K562 (cell line): ENCODE measurements at regions not wholly inside any gene's neighbourhood (a gene's known extent, or its start where the extent isn't known, plus 50 kb on each side); places are given as distances from the start of the nearest gene placed in this dataset.

Experiments used
- ATAC-seq: fragments of 200-7000 bp; cut with Tn5 transposase; 3 replicates; pipeline ENCODE4 v1.9.1; 2020; ENCODE audit warnings: moderate library complexity
- BruUV-seq: library from RNA; stranded (reverse); fragments of 400-500 nt; replicated peaks from 2 replicates; lab custom pipeline; 2021; lab: Mats Ljungman, UMichigan
- CTCF ChIA-PET: fragments of 300-600 bp; formaldehyde crosslinking; extraction: SDS; loops from one replicate; lab custom pipeline; 2021; ENCODE audit warnings: low intra/inter-chr PET ratio; lab: Yijun Ruan, JAX
- POLR2A ChIA-PET: fragments of 300-600, 350-650 bp; sonication (Branson Sonifier 250); formaldehyde crosslinking; extraction: SDS; loops from one replicate; lab custom pipeline; 2021; ENCODE audit warnings: antibody characterized with exemption, inconsistent platforms; lab: Yijun Ruan, JAX
- DNase-seq, 4 experiments: peaks; one replicate each; pipeline versions ENCODE4 v3.0.0 to v3.0.0-alpha.2; 2011 to 2018; ENCODE audit warnings: low spot score in 3 of 4, mixed read lengths in 3 of 4; ENCODE audit errors: extremely low read depth in 1 of 4
- FAIRE-seq: peaks from 2 replicates; lab custom pipeline; 2011; peaks lifted over from hg19 to GRCh38; lab: Jason Lieb, UNC
- H2AFZ ChIP-seq: 2 replicates; pipeline ENCODE4 v1.6.0; 2011; ENCODE audit warnings: low read depth, low read length, control low read depth, inconsistent platforms
- H3K27ac ChIP-seq: fragments of 200-600 bp; 3 replicates; pipeline ENCODE4 v1.8.0; 2011; ENCODE audit warnings: low read depth, mild to moderate bottlenecking, control low read depth, inconsistent platforms, low read length, moderate library complexity, mixed read lengths; ENCODE audit errors: extremely low read depth
- H3K27me3 ChIP-seq, 2 experiments: fragments of 300-600 bp in 1 of 2; 2 replicates in 1 of 2; 3 replicates in 1 of 2; pipeline versions ENCODE4 v1.6.0 to v1.8.0; 2011; ENCODE audit warnings: inconsistent platforms in 2 of 2, low read length in 2 of 2, mild to moderate bottlenecking in 1 of 2, mixed read lengths in 1 of 2, moderate library complexity in 1 of 2; ENCODE audit not compliant: control insufficient read depth in 2 of 2, insufficient read depth in 2 of 2
- H3K36me3 ChIP-seq: fragments of 300-600 bp; 3 replicates; pipeline ENCODE4 v1.8.0; 2011; ENCODE audit warnings: mild to moderate bottlenecking, low read length, inconsistent platforms; ENCODE audit not compliant: control insufficient read depth, insufficient read depth
- H3K4me1 ChIP-seq, 2 experiments: fragments of 200-600 bp in 1 of 2; replicated peaks in 1 of 2; 2 replicates in 1 of 2; 3 replicates in 1 of 2; pipeline versions ENCODE4 v1.5.1 to v1.8.0; 2011; ENCODE audit warnings: inconsistent platforms in 2 of 2, low read length in 2 of 2, mild to moderate bottlenecking in 1 of 2, mixed read lengths in 1 of 2, moderate library complexity in 1 of 2; ENCODE audit not compliant: control insufficient read depth in 2 of 2, insufficient read depth in 2 of 2
- H3K4me2 ChIP-seq: 2 replicates; pipeline ENCODE4 v1.6.1; 2011; ENCODE audit warnings: low read length, control low read depth, inconsistent platforms, mixed read lengths; ENCODE audit not compliant: insufficient read depth
- H3K4me3 ChIP-seq: fragments of 200-600 bp; sonication (generic), shearing (Covaris generic); 2 replicates; pipeline ENCODE4 v1.5.1; 2016; ENCODE audit warnings: control low read depth, inconsistent platforms
- H3K79me2 ChIP-seq: fragments of 200-600 bp; 3 replicates; pipeline ENCODE4 v1.8.0; 2011; ENCODE audit warnings: low read length, inconsistent platforms; ENCODE audit not compliant: control insufficient read depth, insufficient read depth
- H3K9ac ChIP-seq, 2 experiments: 2 replicates each; pipeline versions ENCODE4 v1.6.0 to v1.6.1; 2011; ENCODE audit warnings: low read depth in 2 of 2, low read length in 2 of 2, control low read depth in 1 of 2, inconsistent platforms in 1 of 2, mild to moderate bottlenecking in 1 of 2, mixed read lengths in 1 of 2; ENCODE audit not compliant: insufficient read depth in 1 of 2
- H3K9me1 ChIP-seq: one replicate; pipeline ENCODE4 v1.6.0; 2011; ENCODE audit warnings: inconsistent platforms, mild to moderate bottlenecking, low read length, moderate library complexity; ENCODE audit not compliant: control insufficient read depth, insufficient read depth
- H3K9me3 ChIP-seq: replicated peaks from 2 replicates; pipeline ENCODE4 v1.5.1; 2011; ENCODE audit warnings: low read depth, low read length, inconsistent platforms; ENCODE audit not compliant: control insufficient read depth, insufficient read depth
- H4K20me1 ChIP-seq: replicated peaks from 2 replicates; pipeline ENCODE4 v1.6.1; 2011; ENCODE audit warnings: low read length, inconsistent platforms, mixed read lengths; ENCODE audit not compliant: control insufficient read depth, insufficient read depth
- DPF2 ChIP-seq: fragments of 450-650 bp; IDR thresholded peaks from 2 replicates; pipeline ENCODE4 v1.6.1; 2016
- ESRRA ChIP-seq: fragments of 450-650 bp; IDR thresholded peaks from 2 replicates; pipeline ENCODE4 v1.6.1; 2014; ENCODE audit warnings: low read depth, mild to moderate bottlenecking, moderate library complexity, borderline replicate concordance
- ETS2 ChIP-seq: IDR thresholded peaks from 2 replicates; pipeline ENCODE4 v1.6.1; 2016; ENCODE audit warnings: borderline replicate concordance, missing genetic modification characterization, mild to moderate bottlenecking, moderate library complexity, missing compliant biosample characterization; ENCODE audit not compliant: poor library complexity, severe bottlenecking
- SP2 ChIP-seq: IDR thresholded peaks from 2 replicates; pipeline ENCODE4 v1.6.1; 2011; ENCODE audit warnings: mild to moderate bottlenecking, low read depth, low read length, moderate library complexity; ENCODE audit not compliant: poor library complexity, severe bottlenecking; ENCODE audit errors: extremely low read depth
- TCF3 ChIP-seq: sonication (generic); formaldehyde crosslinking; IDR thresholded peaks from 2 replicates; pipeline ENCODE4 v1.4.0; 2020; ENCODE audit warnings: mild to moderate bottlenecking, missing genetic modification reagents
- ZBTB33 ChIP-seq: sonication (generic); formaldehyde crosslinking; IDR thresholded peaks from 2 replicates; pipeline ENCODE4 v1.8.1; 2023; ENCODE audit warnings: mild to moderate bottlenecking, missing genetic modification reagents
- ZBTB5 ChIP-seq: fragments of 450-650 bp; IDR thresholded peaks from 2 replicates; pipeline ENCODE4 v1.6.1; 2017; ENCODE audit warnings: antibody characterized with exemption
- ZNF133 ChIP-seq: fragments of 250-450 bp; sonication (Bioruptor Pico); IDR thresholded peaks from 2 replicates; pipeline ENCODE4 v1.4.0; 2020; ENCODE audit warnings: mild to moderate bottlenecking
- ZNF644 ChIP-seq: fragments of 200-800 bp; sonication (Bioruptor generic); IDR thresholded peaks from 2 replicates; pipeline ENCODE4 v1.6.1; 2016; ENCODE audit warnings: low read depth, missing genetic modification characterization, missing compliant biosample characterization
- ZNF717 ChIP-seq: fragments of 250-450 bp; sonication (Bioruptor Pico); IDR thresholded peaks from 2 replicates; pipeline ENCODE4 v1.5.0; 2021
- ZNF764 ChIP-seq: fragments of 250-450 bp; sonication (Bioruptor Pico); IDR thresholded peaks from 2 replicates; pipeline ENCODE4 v1.4.0; 2020; ENCODE audit warnings: low read depth, mild to moderate bottlenecking, moderate library complexity
- ZNF766 ChIP-seq: fragments of 200-800 bp; sonication (Bioruptor generic); conservative IDR thresholded peaks from 2 replicates; pipeline ENCODE4 v1.6.1; 2016; ENCODE audit warnings: missing genetic modification characterization, missing compliant biosample characterization
- WGBS: fragments of 100-300 bp; shearing (Covaris generic); methylation state at CpG from one replicate; pipeline ENCODE4 v1.1.6; 2016; ENCODE audit warnings: low coverage, mixed read lengths; ENCODE audit not compliant: insufficient coverage; ENCODE audit errors: missing lambda C conversion rate; 5-methylcytosine and 5-hydroxymethylcytosine counted together
- in situ Hi-C: fragments of 300-500 bp; cut with MboI; formaldehyde crosslinking; loops from 4 replicates; pipeline ENCODE4 v1.15.0; 2018; ENCODE audit warnings: inconsistent platforms, mixed read lengths
- intact Hi-C: fragments of 100-400 bp; cut with micrococcal nuclease; formaldehyde crosslinking; loops from 2 replicates; pipeline ENCODE4 v1.14.2; 2022

- POLR2A ChIA-PET = interaction anchor here (1.0 kb wide), 1 partner anchor 10 kb away, joined by 3 read pairs; no protein-coding TSS in a partner anchor
- Histone ChIP-seq H3K27me3 (no peaks in the 10 kb centered on the region), H3K9me1 (no peaks in the 10 kb centered on the region), H3K4me2 (no peak overlapping the region), H3K27ac (no peak overlapping the region), H2AFZ (no peak overlapping the region), H3K4me3 (no peak overlapping the region), H3K9me3 (no peaks in the 10 kb centered on the region), H4K20me1 (no peaks in the 10 kb centered on the region), H3K36me3 (no peaks in the 10 kb centered on the region), H3K4me1 (peaks cover 0 to 7% of the 10 kb centered on the region in 2 experiments; a peak in 1 of 5 replicates), H3K9ac (no peak overlapping the region), H3K79me2 (no peaks in the 10 kb centered on the region)
- FAIRE-seq = no peak
- TF ChIP-seq SP2 (no peak), ZBTB5 (no peak), DPF2 (no peak), ZNF644 (no peak), ETS2 (tag) (no peak), ZNF764 (CRISPR knock-in tag) (no peak), ZNF717 (CRISPR knock-in tag) (no peak), ZBTB33 (CRISPR knock-in tag) (no peak), ZNF766 (no peak), TCF3 (CRISPR knock-in tag) (no peak), ESRRA (no peak), ZNF133 (CRISPR knock-in tag) (no peak)
- no TSS peak for BruUV-seq
- in situ Hi-C loops (no loop called here), intact Hi-C loops (no loop called here)
- ATAC-seq = no peak
- WGBS = 18% methylated on average over 3 of the region's 3 CpGs
- CTCF ChIA-PET = no interaction called here
- DNase-seq = no peak
These were observed 85.1 kb downstream of the SPRY1 start for GRCh38 chr4:123481717-123482116.
